Stimulated activated naive CD8-positive, alpha-beta T cell treated with anti-CD3 and anti-CD28 coated beads, Interleukin-15, Interleukin-2, amounts not matched to agents 100 ng/mL and 50 ng/mL, for 24 hours (primary cell): ENCODE measurements at regions not wholly inside any gene's neighbourhood (a gene's known extent, or its start where the extent isn't known, plus 50 kb on each side); places are given as distances from the start of the nearest gene placed in this dataset.
A peak's percentile ranks its signal among the peaks of the same experiment; 100 is the strongest.

ENCODE experiments used
- H3K27ac Mint-ChIP-seq: one replicate; pipeline ENCODE4 v1.8.0; 2021; ENCODE audit warnings: mild to moderate bottlenecking, mixed read lengths
- H3K27me3 Mint-ChIP-seq: one replicate; pipeline ENCODE4 v1.8.0; 2021; ENCODE audit warnings: mixed read lengths
- H3K36me3 Mint-ChIP-seq: one replicate; pipeline ENCODE4 v1.8.0; 2021; ENCODE audit warnings: low read depth, mixed read lengths
- H3K4me1 Mint-ChIP-seq: one replicate; pipeline ENCODE4 v1.8.0; 2021; ENCODE audit warnings: low read depth, mixed read lengths
- H3K4me3 Mint-ChIP-seq: one replicate; pipeline ENCODE4 v1.8.0; 2021; ENCODE audit warnings: mild to moderate bottlenecking, mixed read lengths
- H3K9me3 Mint-ChIP-seq: one replicate; pipeline ENCODE4 v1.8.0; 2021; ENCODE audit warnings: mixed read lengths

DNA sequence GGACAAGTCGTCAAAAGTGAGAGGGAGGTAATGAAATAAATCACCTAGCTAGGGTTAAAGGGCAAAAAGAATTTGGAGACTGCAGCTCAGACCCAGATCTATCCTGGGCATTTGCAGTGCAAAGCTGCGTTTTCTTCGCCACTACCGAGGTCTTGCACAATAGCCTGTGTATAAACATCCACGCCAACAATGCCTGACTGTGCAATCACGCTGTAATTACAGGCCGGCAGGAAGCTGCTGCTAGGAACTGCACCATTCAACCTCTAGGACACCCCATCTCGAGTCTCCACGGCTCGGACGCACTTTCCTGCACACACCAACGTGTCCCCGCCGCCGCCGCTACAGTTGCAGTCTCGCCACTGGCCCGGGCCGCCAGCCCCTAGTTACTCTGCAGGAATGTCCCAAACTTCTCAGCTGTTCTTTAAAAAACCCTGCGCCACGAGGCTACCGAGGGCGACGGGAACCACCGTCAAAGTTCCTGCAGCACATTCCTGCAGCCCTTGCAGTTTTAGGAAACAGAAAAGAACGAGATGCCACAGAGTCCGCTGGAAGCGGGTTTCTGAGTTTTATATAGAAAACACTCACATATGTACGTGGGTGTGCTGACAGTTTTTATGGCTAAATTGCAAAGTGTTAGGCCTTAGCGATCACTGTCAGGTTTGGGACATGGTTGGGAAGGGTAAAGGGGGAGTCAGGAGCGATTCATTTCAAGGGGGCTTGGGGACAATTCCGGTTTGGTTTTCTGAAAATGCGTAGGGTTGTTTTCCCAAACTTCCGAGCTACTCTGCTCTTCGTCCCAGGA, 65.6 kb upstream of the PTGR2 start:
- Mint-ChIP-seq H3K27ac (peak overlapping the region; percentile 87), H3K4me3 (peak overlapping the region; percentile 89), H3K9me3 (no peaks in the 10 kb centered on the region), H3K4me1 (peaks cover 66% of the 10 kb centered on the region), H3K36me3 (peaks cover 5% of the 10 kb centered on the region), H3K27me3 (no peaks in the 10 kb centered on the region)

DNA sequence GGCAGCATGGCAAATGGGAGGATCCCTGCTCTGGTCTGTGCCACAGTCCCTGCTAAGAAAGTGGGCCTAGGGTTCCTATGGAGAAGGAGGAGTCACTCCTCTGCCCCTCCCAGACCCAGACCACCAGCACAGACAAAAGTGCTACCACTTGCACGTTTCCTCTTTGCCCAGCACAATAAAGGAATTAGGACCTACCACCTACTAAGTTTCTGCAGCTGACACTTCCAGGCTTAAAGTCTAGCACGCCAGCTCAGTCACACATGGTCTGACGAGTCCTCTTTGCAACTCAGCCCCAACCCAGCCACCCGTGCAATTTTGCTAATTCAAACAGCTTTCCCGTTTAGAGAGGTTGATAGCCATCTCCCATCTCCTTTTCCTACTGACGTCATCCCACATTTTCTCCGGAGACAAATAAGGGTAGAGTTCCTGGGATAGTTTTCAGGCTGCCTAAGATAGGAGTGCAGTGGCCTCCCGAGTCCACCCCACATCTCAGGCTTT, 66.2 kb upstream of the PTGR2 start:
- no peaks in the 10 kb centered on the region for H3K27me3 Mint-ChIP-seq
- H3K4me1 Mint-ChIP-seq = peaks cover 72% of the 10 kb centered on the region
- peak overlapping the region; percentile 87 for H3K27ac Mint-ChIP-seq
- peaks cover 8% of the 10 kb centered on the region for H3K36me3 Mint-ChIP-seq
- peak overlapping the region; percentile 89 for H3K4me3 Mint-ChIP-seq
- no peaks in the 10 kb centered on the region for H3K9me3 Mint-ChIP-seq

DNA sequence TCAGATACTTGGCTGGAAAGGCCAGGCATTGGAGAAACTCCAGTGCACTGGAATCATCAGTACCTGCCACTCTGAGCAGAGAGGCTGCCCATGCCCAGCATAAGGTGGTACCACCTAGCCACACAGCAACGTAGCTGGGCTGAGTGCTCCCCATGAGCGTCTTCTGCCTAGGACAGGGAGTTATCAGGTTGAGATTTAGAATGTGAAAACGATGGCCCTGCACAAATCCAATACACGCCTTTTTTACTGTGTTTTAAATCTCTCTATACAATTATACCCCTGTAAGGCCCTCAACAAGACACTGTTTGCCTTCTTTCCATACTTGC, 66.7 kb upstream of the PTGR2 start:
- Mint-ChIP-seq H3K9me3 (no peaks in the 10 kb centered on the region), H3K4me1 (peaks cover 76% of the 10 kb centered on the region), H3K4me3 (peak overlapping the region; percentile 89), H3K27me3 (no peaks in the 10 kb centered on the region), H3K36me3 (peaks cover 8% of the 10 kb centered on the region), H3K27ac (peak overlapping the region; percentile 87)

DNA sequence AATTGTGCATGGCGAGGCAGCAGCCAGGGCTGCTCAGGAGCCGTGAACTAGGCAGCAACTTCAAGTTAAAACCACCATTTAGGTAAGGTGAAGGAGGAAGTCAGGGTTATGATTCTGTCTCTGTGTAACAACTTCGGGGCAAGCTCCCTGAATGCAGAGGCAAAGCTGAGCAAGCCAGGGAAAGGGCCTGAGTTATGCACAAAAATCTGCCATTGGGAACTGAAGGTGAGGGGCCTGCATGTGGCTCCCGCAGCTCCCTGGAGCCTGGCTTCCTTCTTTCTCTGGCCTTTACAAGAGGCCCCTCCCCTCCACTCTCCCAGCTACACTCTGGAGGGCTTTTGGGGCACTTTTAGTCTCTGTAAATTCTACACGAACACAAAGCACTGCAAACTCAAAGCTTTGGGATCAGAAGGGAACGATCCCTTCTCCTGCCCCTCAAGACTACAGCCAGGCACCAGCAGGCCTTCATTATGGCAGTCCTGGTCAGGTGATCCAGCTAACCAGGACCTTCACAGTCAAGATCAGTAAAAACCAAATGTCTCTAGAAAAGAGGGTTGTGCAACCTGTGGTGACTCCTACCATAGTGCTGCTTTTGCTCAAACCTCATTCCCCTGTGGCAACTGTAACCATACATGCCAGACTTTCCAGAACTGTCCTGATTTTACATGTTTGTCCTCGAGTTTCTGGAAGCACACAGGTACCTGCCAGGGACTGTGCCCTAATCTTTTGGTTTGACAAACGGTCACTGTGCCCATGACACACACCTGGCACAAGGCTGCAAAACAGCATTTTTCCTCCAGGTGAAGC, 67.2 kb upstream of the PTGR2 start:
- peaks cover 71% of the 10 kb centered on the region for H3K4me1 Mint-ChIP-seq
- H3K36me3 Mint-ChIP-seq = peaks cover 8% of the 10 kb centered on the region
- peak overlapping the region; percentile 89 for H3K4me3 Mint-ChIP-seq
- H3K27ac Mint-ChIP-seq = peak overlapping the region; percentile 87
- H3K27me3 Mint-ChIP-seq = no peaks in the 10 kb centered on the region
- no peaks in the 10 kb centered on the region for H3K9me3 Mint-ChIP-seq

DNA sequence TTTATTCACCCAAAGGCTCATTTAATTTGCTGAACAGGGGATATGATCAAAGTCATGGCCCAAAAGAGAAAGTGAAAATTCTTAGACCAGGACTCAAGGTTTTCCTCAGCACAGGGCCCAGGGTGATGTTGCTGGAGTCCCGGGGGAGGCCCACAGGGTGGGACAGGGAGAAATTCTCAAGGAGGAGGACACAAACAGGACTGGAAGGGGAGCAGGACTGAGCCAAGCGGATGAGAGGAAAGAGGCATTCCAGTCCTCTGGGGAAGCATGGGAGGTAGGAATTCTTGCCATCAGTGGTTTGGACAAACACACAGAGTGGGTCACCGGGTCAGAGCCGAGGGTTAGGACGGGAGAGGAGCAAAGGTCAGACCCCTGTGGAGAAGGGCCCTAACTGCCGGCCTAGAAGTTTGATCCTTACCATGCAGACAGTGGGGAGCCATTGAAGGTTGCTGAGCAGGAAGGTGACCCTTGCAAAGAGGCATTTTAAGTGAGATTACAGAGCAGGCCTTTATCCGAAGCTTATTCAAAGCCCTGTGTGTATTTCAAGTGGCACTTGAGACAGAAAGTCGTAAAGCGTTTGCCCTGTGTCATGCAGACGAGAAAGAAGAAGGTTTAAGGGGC, 68.4 kb upstream of the PTGR2 start:
- H3K9me3 Mint-ChIP-seq = no peaks in the 10 kb centered on the region
- peak overlapping the region; percentile 89 for H3K4me3 Mint-ChIP-seq
- H3K36me3 Mint-ChIP-seq = peaks cover 13% of the 10 kb centered on the region
- H3K4me1 Mint-ChIP-seq = peaks cover 67% of the 10 kb centered on the region
- no peaks in the 10 kb centered on the region for H3K27me3 Mint-ChIP-seq
- peak overlapping the region; percentile 88 for H3K27ac Mint-ChIP-seq

DNA sequence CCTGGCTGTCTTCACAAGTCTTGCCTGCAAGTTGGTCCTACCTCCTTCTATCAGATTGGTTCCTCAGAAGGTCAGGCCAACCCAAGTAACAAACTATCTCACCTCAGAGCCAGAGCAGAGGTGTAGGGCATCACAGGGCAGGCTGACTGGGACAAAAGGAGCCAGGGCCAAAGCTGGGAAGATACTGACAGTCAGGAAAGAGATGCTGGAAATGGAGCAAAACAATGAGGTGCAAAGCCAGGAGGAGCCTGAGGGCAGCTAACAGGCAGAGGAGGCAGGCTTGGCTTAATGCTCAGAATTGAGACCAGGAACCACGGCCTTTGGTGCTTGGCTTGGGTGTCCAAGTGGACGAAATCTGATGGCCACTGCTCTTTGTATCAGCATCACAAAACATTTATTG, 68.4 kb upstream of the PNMA1 start:
- Mint-ChIP-seq H3K36me3 (peaks cover 13% of the 10 kb centered on the region), H3K27me3 (no peaks in the 10 kb centered on the region), H3K4me1 (peaks cover 67% of the 10 kb centered on the region), H3K27ac (peak overlapping the region; percentile 88), H3K4me3 (no peak overlapping the region), H3K9me3 (no peaks in the 10 kb centered on the region)

DNA sequence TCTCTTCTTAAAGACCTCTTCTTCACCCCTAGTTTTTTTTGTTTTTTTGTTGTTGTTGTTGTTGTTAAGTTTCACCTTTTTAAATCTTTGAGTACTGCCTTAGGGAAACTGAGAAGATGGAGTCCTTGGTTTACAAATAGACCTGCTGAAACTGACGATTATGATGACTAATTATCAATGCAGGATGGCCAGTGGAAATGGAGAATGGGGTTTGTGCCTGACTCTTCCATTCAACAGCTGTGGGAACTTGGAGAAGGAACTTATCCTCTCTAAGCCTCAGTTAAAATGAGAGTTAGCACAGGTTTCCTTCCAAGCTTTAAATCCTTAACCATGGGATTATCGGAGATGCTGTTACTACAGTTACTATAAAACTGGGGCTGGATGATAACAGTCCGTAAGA, 66.7 kb upstream of the PNMA1 start:
- H3K9me3 Mint-ChIP-seq = no peaks in the 10 kb centered on the region
- no peak overlapping the region for H3K4me3 Mint-ChIP-seq
- H3K36me3 Mint-ChIP-seq = peaks cover 16% of the 10 kb centered on the region
- H3K27me3 Mint-ChIP-seq = no peaks in the 10 kb centered on the region
- H3K27ac Mint-ChIP-seq = peak overlapping the region; percentile 8
- H3K4me1 Mint-ChIP-seq = peaks cover 77% of the 10 kb centered on the region

DNA sequence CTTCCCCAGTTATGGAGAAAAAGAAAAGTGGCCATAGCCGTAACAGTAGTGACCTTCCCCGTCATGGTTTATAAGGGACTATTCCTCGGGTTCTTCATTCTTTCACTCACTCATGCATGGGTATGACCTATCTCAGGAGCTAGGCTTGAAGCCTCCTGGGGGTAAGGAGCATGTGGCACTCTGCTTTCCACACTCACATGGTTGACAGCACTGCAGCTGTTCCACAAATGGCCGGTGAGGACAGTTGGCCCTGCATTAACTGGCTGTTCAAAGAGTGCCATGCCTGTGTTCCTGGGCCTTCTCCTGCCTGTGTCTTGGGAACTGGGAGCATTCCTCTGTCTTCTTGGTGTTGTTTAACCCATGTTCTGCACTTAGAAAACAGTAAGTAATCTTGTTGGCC, 66.2 kb upstream of the PNMA1 start:
- H3K4me1 Mint-ChIP-seq = peaks cover 77% of the 10 kb centered on the region
- H3K4me3 Mint-ChIP-seq = no peak overlapping the region
- peaks cover 16% of the 10 kb centered on the region for H3K36me3 Mint-ChIP-seq
- H3K27me3 Mint-ChIP-seq = no peaks in the 10 kb centered on the region
- no peak overlapping the region for H3K27ac Mint-ChIP-seq
- no peaks in the 10 kb centered on the region for H3K9me3 Mint-ChIP-seq

DNA sequence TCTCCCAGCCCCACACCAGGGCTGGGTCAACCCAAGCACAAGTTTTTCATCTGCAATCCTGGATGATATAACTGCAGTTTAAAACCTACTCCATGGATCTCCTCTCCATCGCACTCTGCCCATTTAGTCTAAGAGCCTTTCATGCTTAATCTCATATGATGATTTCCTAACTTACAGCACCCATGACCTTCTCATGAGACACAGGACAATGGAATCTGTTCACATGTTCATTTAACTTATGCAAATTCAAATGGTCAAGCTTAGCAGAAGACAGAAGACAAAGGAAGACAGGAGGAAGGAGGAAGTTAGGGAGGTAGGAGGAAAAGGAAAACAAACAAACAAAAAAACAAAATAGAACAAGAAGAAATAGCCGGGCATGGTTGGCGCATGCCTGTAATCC, 64.6 kb upstream of the PNMA1 start:
- no peaks in the 10 kb centered on the region for H3K27me3 Mint-ChIP-seq
- H3K9me3 Mint-ChIP-seq = no peaks in the 10 kb centered on the region
- peak overlapping the region; percentile 23 for H3K27ac Mint-ChIP-seq
- peaks cover 77% of the 10 kb centered on the region for H3K4me1 Mint-ChIP-seq
- no peak overlapping the region for H3K4me3 Mint-ChIP-seq
- H3K36me3 Mint-ChIP-seq = peaks cover 16% of the 10 kb centered on the region

DNA sequence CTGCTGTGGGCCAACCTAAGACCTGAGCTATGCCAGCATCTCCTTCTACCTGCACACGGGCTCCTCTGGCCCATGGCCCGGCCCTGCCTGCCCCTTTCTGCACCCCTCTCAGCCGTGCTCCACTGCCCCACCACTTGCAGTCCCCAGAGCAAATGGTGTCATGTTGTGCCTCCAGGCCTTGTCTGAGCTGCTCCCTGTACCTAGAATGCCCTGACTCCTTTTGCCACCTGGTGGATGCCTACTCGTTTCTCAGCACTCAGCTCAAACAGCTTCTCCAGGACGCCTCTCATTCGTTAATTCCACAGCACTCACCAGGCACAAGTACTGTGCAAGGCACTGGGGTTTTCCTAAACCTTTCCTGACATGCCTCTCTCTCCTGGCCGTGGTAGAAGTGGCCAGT, 63.2 kb upstream of the PNMA1 start:
- Mint-ChIP-seq H3K4me3 (no peak overlapping the region), H3K36me3 (peaks cover 14% of the 10 kb centered on the region), H3K4me1 (peaks cover 77% of the 10 kb centered on the region), H3K27ac (peak overlapping the region; percentile 42), H3K27me3 (no peaks in the 10 kb centered on the region), H3K9me3 (no peaks in the 10 kb centered on the region)

DNA sequence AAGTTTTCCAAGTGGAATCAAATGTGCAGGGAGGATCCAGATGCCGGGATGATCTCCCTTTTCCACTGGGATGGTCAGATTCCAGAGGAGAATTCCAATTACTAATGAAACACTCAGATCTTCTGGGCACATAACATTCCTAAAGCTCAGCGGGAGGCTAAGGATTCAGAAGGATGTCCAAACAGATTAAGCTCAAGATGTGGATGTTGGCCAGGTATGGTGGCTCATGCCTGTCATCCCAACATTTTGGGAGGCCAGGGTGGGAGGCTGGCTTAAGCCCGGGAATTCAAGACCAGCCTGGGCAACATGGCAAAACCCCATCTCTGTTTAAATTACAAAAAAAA, 62.0 kb upstream of the PNMA1 start:
- H3K27me3 Mint-ChIP-seq = no peaks in the 10 kb centered on the region
- peak overlapping the region; percentile 31 for H3K27ac Mint-ChIP-seq
- H3K9me3 Mint-ChIP-seq = no peaks in the 10 kb centered on the region
- H3K4me3 Mint-ChIP-seq = no peak overlapping the region
- H3K36me3 Mint-ChIP-seq = peaks cover 16% of the 10 kb centered on the region
- H3K4me1 Mint-ChIP-seq = peaks cover 86% of the 10 kb centered on the region

DNA sequence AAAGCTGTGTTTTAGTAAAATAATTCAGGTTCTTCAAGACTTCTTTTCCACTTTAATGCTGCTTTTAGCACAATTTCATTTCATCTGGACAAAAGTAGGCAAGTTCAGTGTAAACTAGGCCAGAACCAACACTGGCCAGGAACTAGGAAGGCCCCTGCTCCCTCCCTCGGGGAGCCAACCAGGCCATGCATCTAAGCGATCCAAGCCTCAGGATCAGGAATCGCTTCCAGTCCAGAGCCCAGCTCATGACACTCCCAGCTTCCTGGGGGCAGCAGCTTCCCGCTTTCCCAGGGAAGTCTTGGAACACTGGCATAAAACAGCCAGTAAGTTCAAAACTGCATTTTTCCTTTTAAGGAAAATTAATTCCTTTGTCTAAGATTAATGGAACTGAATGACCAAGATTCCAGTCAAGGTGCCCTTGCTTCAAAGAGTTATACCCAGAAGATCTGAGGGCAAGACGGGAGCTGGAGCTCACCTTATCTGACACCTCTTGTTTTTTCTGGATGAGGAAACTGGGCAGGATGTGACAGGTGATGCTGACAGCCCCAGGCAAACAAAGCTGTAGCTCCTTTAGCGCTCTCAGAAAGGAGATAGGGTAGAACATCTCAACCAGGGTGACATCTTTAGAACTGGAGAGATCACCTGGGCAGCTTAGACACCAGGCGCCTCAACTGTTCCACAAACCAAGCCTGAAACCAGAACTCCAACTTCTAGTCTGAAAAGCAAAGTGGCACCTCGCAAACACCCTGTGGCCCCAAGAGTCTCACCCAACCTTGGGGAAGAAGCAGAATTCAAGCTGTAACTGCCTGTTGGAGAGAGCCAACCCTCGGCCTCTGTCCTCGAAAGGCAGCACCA, 61.4 kb upstream of the PNMA1 start:
- Mint-ChIP-seq H3K27ac (peak overlapping the region; percentile 79), H3K36me3 (peaks cover 12% of the 10 kb centered on the region), H3K4me3 (no peak overlapping the region), H3K9me3 (no peaks in the 10 kb centered on the region), H3K27me3 (no peaks in the 10 kb centered on the region), H3K4me1 (peaks cover 86% of the 10 kb centered on the region)

DNA sequence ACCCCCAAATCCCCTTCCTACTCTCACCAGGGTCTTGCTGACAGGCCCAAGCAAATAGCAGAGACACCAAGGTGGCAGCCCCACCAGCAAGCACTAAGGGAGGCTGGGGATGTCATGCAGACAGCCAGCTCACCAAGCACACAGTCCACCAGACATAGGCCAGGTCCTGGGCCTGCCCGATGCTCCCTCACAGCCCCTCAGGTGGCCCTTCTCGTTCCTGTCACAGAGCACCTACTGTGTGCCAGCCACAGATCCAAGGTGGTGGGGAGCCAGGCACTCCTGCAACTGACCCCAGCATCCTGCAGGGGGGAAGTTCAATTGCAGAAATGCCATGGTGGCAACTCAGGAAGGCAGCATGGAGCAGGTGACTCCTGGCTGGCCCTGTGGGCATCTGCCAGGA, 60.5 kb upstream of the PNMA1 start:
- Mint-ChIP-seq H3K9me3 (no peaks in the 10 kb centered on the region), H3K4me3 (no peak overlapping the region), H3K4me1 (peaks cover 89% of the 10 kb centered on the region), H3K27me3 (no peaks in the 10 kb centered on the region), H3K36me3 (peaks cover 19% of the 10 kb centered on the region), H3K27ac (peak overlapping the region; percentile 79)

DNA sequence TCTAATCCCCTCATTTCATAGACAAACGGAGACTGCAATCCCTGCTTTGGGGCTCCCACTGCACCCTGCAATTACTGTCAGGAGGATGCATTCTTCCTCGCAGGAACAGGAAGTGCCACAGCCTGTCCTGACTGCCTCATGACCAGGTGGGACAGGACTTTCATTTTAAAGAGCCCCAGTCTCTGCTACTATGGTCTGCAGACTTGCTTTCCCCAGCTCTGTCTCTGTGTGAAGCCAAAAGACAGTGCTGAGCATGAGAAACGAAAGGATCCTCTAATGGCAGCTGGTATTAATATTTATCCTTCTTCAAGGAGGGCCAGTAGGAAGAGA, 60.0 kb upstream of the PNMA1 start:
- Mint-ChIP-seq H3K27ac (peak overlapping the region; percentile 31), H3K36me3 (peaks cover 19% of the 10 kb centered on the region), H3K27me3 (no peaks in the 10 kb centered on the region), H3K9me3 (no peaks in the 10 kb centered on the region), H3K4me3 (no peak overlapping the region), H3K4me1 (peaks cover 92% of the 10 kb centered on the region)
